ENCODE measurements at regions not wholly inside any gene's neighbourhood (a gene's known extent, or its start where the extent isn't known, plus 50 kb on each side); places are given as distances from the start of the nearest gene placed in this dataset.

DNA sequence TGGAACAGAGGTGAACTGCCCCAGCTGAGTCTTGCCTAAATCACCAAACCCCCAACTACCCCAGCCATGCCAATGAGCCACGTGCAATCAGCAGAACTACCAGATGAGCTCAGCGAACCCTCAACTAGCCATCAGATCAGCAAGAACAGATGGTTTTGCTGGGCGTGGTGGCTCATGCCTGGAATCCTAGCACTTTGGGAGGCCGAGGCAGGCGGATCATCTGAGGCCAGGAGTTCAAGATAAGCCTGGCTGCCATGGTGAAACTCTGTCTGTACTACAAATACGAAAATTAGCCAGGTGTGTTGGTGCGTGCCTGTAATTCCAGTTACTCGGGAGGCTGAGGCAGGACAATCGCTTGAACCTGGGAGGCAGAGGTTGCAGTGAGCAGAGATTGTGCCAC, 374.3 kb downstream of the NXPE2 start:
- CTCF ChIA-PET = no interaction called here
- no peaks in the 10 kb centered on the region for H3K79me2 ChIP-seq (ENCODE audit: control insufficient read depth, insufficient read depth, low read length)

More for the DNA sequence above, 374.3 kb downstream of the NXPE2 start:
- no TSS peak for BruUV-seq (replicated peaks)
- Histone ChIP-seq H3K9me3 (replicated peaks; ENCODE audit: control insufficient read depth, insufficient read depth, low read length) (peaks cover 2% of the 10 kb centered on the region), H3K36me3 (ENCODE audit: control insufficient read depth in 2 of 2, insufficient read depth in 2 of 2, low read length in 1 of 2) (no peaks in the 10 kb centered on the region), H3K27ac (ENCODE audit: control insufficient read depth, insufficient read depth) (no peak overlapping the region), H3K4me2 (ENCODE audit: control insufficient read depth, insufficient read depth) (no peak overlapping the region), H2AFZ (ENCODE audit: control insufficient read depth, low read depth, low read length) (no peak overlapping the region), H3K4me3 (no peak overlapping the region), H3K27me3 (replicated peaks in 1 of 2; ENCODE audit: control insufficient read depth in 2 of 2, insufficient read depth in 2 of 2, low read length in 1 of 2) (no peaks in the 10 kb centered on the region), H4K20me1 (ENCODE audit: control insufficient read depth, insufficient read depth) (no peaks in the 10 kb centered on the region), H3K4me1 (ENCODE audit: control insufficient read depth, insufficient read depth, low read length) (no peaks in the 10 kb centered on the region), H3K9ac (ENCODE audit: control insufficient read depth, insufficient read depth, low read length) (no peak overlapping the region)
- intact Hi-C loops (cut with micrococcal nuclease; ENCODE audit: unreplicated experiment) (no loop called here), in situ Hi-C loops (cut with MboI) (no loop called here)
- POLR2A ChIA-PET = no interaction called here
- RAD21 ChIA-PET (ENCODE audit: unreplicated experiment) = no interaction called here
- TF ChIP-seq, protein P1, sequence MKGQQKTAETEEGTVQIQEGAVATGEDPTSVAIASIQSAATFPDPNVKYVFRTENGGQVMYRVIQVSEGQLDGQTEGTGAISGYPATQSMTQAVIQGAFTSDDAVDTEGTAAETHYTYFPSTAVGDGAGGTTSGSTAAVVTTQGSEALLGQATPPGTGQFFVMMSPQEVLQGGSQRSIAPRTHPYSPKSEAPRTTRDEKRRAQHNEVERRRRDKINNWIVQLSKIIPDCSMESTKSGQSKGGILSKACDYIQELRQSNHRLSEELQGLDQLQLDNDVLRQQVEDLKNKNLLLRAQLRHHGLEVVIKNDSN (IDR thresholded peaks at IDR 0.05; ENCODE audit: borderline replicate concordance, extremely low read length, insufficient read depth, low read depth, low read length) = no peak
- TF ChIP-seq, protein P2, sequence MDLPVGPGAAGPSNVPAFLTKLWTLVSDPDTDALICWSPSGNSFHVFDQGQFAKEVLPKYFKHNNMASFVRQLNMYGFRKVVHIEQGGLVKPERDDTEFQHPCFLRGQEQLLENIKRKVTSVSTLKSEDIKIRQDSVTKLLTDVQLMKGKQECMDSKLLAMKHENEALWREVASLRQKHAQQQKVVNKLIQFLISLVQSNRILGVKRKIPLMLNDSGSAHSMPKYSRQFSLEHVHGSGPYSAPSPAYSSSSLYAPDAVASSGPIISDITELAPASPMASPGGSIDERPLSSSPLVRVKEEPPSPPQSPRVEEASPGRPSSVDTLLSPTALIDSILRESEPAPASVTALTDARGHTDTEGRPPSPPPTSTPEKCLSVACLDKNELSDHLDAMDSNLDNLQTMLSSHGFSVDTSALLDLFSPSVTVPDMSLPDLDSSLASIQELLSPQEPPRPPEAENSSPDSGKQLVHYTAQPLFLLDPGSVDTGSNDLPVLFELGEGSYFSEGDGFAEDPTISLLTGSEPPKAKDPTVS (IDR thresholded peaks at IDR 0.05; ENCODE audit: low read depth, low read length) = no peak
- TF ChIP-seq, protein P3, sequence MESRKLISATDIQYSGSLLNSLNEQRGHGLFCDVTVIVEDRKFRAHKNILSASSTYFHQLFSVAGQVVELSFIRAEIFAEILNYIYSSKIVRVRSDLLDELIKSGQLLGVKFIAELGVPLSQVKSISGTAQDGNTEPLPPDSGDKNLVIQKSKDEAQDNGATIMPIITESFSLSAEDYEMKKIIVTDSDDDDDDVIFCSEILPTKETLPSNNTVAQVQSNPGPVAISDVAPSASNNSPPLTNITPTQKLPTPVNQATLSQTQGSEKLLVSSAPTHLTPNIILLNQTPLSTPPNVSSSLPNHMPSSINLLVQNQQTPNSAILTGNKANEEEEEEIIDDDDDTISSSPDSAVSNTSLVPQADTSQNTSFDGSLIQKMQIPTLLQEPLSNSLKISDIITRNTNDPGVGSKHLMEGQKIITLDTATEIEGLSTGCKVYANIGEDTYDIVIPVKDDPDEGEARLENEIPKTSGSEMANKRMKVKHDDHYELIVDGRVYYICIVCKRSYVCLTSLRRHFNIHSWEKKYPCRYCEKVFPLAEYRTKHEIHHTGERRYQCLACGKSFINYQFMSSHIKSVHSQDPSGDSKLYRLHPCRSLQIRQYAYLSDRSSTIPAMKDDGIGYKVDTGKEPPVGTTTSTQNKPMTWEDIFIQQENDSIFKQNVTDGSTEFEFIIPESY (IDR thresholded peaks at IDR 0.05) = no peak
- TF ChIP-seq CEBPB (IDR thresholded peaks at IDR 0.05; ENCODE audit: borderline replicate concordance in 1 of 2, low read depth in 2 of 2, low read length in 2 of 2) = no peak
- no peak for TF ChIP-seq BMI1 (IDR thresholded peaks at IDR 0.05; ENCODE audit: borderline replicate concordance)
- ATAC-seq = no peak
- SMC1A ChIA-PET (ENCODE audit: uncharacterized antibody, unreplicated experiment) = no interaction called here
- no peak for DNase-seq (ENCODE audit: low read depth, low spot score)
- 31% methylated on average over 9 of the region's 9 CpGs for WGBS (ENCODE audit: insufficient coverage, insufficient replicate concordance, low lambda C conversion rate, missing lambda C conversion rate)
- FAIRE-seq = no peak

Measured in GM12878 (cell line).